Mononuclear cell (primary cell): ENCODE measurements at regions not wholly inside any gene's neighbourhood (a gene's known extent, or its start where the extent isn't known, plus 50 kb on each side); places are given as distances from the start of the nearest gene placed in this dataset.
"Not testable (repeated sequence)": the region's sequence is repeated elsewhere in the genome, so short reads cannot be mapped to it uniquely, and the experiment has no call there.

Experiments
- H3K27me3 ChIP-seq: 2 replicates; pipeline ENCODE4 v1.6.0; 2011; ENCODE audit warnings: low read length, control low read depth; ENCODE audit not compliant: insufficient read depth
- H3K4me1 ChIP-seq: 2 replicates; pipeline ENCODE4 v1.5.1; 2011; ENCODE audit warnings: mild to moderate bottlenecking, low read length, control low read depth; ENCODE audit not compliant: insufficient read depth
- H3K4me3 ChIP-seq: 2 replicates; pipeline ENCODE4 v1.5.1; 2011; ENCODE audit warnings: mild to moderate bottlenecking, low read length, moderate library complexity
- H3K9me3 ChIP-seq: 2 replicates; pipeline ENCODE4 v1.5.1; 2011; ENCODE audit warnings: low read depth, mild to moderate bottlenecking, control low read depth, low read length

DNA sequence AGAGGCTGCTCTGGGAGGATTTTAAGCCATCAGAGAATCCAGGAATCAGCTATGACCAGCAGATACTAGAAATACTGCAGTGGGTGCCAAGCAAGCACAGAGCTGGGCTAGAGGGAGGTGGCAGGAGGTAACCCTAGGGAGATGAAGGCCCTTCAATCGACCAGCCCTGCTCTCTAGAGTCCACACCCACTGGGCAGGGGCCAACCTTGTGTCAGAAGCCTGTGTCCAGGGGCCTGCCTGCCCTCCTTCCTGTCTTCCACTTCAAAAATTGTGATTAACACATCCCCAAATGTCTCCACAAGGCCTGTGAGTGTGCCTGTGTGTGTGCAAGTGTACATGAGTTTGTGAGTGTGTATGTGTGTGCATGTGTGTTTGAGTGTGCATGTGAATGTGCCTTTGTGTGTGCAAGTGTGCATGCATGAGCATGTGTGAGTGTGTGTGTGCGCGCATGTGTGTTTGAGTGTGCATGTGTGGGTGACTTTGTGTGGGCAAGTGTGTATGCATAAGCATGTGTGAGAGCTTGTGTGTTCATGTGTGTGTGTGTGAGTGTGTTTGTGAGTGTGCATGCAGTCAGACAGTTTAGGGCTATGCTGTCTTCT, 367.7 kb downstream of the SFMBT2 start:
- Histone ChIP-seq H3K9me3 (no peaks in the 10 kb centered on the region), H3K4me3 (no peak overlapping the region), H3K4me1 (peaks cover 48% of the 10 kb centered on the region), H3K27me3 (no peaks in the 10 kb centered on the region)

GRCh38 chr10:7042419-7043054, 368.3 kb downstream of the SFMBT2 start:
- no peak overlapping the region for H3K4me3 ChIP-seq
- H3K27me3 ChIP-seq = no peaks in the 10 kb centered on the region
- H3K9me3 ChIP-seq = no peaks in the 10 kb centered on the region
- peaks cover 47% of the 10 kb centered on the region for H3K4me1 ChIP-seq

DNA sequence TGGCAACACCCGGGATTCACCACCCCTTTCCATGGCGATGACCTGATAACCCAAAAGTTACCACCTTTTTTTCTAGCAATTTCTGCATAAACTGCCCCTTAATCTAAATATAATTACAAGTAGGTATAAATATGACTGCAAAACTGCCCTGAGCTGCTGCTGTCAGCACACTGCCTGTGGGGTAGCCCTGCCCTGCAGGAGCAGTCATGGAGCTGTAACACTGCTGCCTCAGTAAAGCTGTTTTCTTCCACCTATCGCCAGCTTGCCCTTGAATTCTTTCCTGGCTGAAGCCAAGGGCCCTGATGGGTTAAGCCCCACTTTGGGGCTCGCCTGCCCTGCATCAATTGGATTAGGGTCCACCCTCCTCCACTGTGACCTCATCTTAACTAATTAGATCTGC, 368.8 kb downstream of the SFMBT2 start:
- H3K4me1 ChIP-seq = peaks cover 42% of the 10 kb centered on the region
- no peak overlapping the region for H3K4me3 ChIP-seq
- no peaks in the 10 kb centered on the region for H3K9me3 ChIP-seq
- no peaks in the 10 kb centered on the region for H3K27me3 ChIP-seq

GRCh38 chr10:7040681-7041080, 370.2 kb downstream of the SFMBT2 start:
- H3K4me1 ChIP-seq = peaks cover 35% of the 10 kb centered on the region
- no peaks in the 10 kb centered on the region for H3K27me3 ChIP-seq
- no peaks in the 10 kb centered on the region for H3K9me3 ChIP-seq
- no peak overlapping the region for H3K4me3 ChIP-seq

DNA sequence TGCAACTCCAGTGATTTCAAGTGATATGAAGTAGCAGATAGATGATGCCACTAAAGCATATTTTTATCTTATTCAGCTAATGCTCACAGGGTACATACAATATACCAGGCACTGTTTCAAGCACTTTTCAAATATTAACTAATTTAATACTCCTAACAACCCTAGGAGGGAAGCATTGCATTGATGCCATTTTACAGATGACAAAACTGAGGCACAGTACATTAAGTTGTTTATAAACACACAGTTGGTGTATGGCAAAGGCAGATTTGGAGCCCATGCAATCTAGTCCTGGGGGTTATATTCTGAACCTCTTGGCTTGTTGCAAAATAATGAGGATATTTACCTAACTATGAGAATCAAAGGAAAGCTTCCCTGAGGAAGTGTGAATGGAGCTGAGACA, 371.0 kb downstream of the SFMBT2 start:
- Histone ChIP-seq H3K4me3 (no peak overlapping the region), H3K27me3 (no peaks in the 10 kb centered on the region), H3K4me1 (peaks cover 35% of the 10 kb centered on the region), H3K9me3 (no peaks in the 10 kb centered on the region)

DNA sequence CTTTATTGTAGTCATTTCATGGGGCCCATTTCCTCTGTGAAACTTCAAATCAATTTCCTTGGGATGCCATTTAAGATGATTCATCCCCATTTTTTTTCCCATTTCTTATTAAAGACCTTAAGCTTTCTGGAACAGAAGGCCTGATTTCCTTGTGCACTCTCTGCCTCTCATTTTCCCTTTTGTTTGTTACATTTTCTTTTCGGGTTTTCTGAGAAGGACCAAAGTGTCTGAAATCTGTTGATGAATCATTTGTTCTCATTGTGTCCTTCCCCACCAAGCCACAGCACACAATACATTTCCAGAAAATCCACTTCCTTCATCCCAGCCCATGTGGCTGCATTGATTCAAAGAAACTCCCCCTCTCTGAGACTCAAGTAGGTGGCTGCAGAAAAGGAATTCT, 372.4 kb downstream of the SFMBT2 start:
- Histone ChIP-seq H3K27me3 (no peaks in the 10 kb centered on the region), H3K4me1 (peaks cover 26% of the 10 kb centered on the region), H3K9me3 (no peaks in the 10 kb centered on the region), H3K4me3 (no peak overlapping the region)

- H3K9me3 ChIP-seq, H3K27me3 ChIP-seq, H3K4me3 ChIP-seq: not testable (repeated sequence)
- H3K4me1 ChIP-seq = peaks cover 24% of the 10 kb centered on the region
Observed at GRCh38 chr10:7037434-7037833, 373.4 kb downstream of the SFMBT2 start.

DNA sequence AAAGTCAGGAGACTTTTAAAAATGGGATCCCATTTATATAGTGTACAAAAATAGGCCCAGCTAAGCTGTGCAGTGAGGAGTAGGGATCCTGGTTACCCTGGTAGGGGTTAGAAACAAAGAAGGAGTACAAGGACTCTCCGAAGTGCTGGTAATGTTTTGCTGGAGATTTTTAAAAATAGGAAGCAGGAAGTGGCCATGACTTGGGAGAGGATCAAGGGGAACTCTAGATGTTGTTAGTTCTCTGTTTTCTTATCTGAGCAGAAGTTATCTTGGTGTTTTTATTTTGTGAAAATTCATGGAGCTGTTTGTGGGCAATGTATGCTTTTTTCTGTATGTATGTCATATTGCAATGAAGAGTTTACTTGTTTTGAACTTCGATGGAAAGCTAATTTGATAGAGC, 373.9 kb downstream of the SFMBT2 start:
- H3K4me1 ChIP-seq = peaks cover 21% of the 10 kb centered on the region
- no peaks in the 10 kb centered on the region for H3K27me3 ChIP-seq
- no peaks in the 10 kb centered on the region for H3K9me3 ChIP-seq
- H3K4me3 ChIP-seq = no peak overlapping the region

GRCh38 chr10:7035126-7035761, 375.6 kb downstream of the SFMBT2 start:
- H3K4me3 ChIP-seq = no peak overlapping the region
- peaks cover 36% of the 10 kb centered on the region for H3K4me1 ChIP-seq
- no peaks in the 10 kb centered on the region for H3K9me3 ChIP-seq
- no peaks in the 10 kb centered on the region for H3K27me3 ChIP-seq

GRCh38 chr10:7033031-7033430, 377.8 kb downstream of the SFMBT2 start:
- no peaks in the 10 kb centered on the region for H3K9me3 ChIP-seq
- H3K4me3 ChIP-seq = no peak overlapping the region
- H3K27me3 ChIP-seq = no peaks in the 10 kb centered on the region
- peaks cover 52% of the 10 kb centered on the region for H3K4me1 ChIP-seq

DNA sequence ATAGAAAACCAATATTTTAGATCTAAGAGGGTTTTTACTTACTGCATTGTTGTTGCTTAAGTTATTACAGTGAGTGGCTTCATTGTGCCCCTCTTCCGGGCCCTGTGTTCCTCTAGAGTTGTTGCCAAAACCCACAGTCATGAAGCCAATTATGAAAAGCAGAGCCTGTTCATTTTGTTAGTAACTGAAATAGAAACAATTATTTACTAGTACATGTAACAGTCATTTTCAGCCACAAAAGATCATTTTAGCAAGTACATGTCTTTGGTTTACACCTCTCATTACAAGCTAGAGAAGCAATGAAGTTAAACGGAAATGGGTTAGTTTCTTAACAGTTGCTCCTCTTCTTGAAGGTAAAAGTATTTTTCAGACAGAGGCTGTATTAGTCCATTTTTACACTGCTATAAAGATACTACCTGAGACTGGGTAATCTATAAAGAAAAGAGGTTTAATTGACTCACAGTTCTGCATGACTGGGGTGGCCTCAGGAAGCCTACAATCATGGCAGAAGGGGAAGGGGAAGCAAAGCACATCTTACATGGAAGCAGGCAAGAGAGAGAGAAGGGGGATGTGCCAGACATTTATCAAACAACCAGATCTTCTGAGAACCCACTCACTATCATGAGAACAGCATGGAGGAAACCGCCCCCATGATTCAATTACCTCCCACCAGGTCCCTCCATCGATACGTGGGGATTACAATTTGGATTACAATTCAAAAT, 380.5 kb downstream of the SFMBT2 start:
- Histone ChIP-seq H3K4me3 (no peak overlapping the region), H3K9me3 (no peaks in the 10 kb centered on the region), H3K4me1 (peaks cover 48% of the 10 kb centered on the region), H3K27me3 (no peaks in the 10 kb centered on the region)

GRCh38 chr10:7029672-7030071, 381.2 kb downstream of the SFMBT2 start:
- Histone ChIP-seq H3K4me1 (peaks cover 41% of the 10 kb centered on the region), H3K4me3 (no peak overlapping the region), H3K27me3 (no peaks in the 10 kb centered on the region), H3K9me3 (no peaks in the 10 kb centered on the region)

DNA sequence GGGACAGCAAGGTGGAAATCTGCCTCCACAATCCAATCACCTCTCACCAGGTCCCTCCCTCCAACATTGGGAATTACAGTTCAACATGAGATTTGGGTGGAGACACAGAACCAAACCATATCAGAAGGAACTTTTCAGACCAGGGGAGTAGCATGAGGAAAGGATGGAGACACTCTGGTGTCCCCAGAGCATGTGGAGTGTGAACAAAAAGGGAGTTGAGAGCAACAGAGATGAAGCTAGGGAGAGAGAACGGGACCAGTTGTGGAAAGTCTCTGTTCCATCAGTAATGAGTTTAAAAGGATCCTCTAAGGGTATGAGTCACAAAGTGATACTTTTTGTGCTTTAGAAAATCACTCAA, 382.0 kb downstream of the SFMBT2 start:
- Histone ChIP-seq H3K4me1 (peaks cover 39% of the 10 kb centered on the region), H3K4me3 (no peak overlapping the region), H3K9me3 (no peaks in the 10 kb centered on the region), H3K27me3 (no peaks in the 10 kb centered on the region)

DNA sequence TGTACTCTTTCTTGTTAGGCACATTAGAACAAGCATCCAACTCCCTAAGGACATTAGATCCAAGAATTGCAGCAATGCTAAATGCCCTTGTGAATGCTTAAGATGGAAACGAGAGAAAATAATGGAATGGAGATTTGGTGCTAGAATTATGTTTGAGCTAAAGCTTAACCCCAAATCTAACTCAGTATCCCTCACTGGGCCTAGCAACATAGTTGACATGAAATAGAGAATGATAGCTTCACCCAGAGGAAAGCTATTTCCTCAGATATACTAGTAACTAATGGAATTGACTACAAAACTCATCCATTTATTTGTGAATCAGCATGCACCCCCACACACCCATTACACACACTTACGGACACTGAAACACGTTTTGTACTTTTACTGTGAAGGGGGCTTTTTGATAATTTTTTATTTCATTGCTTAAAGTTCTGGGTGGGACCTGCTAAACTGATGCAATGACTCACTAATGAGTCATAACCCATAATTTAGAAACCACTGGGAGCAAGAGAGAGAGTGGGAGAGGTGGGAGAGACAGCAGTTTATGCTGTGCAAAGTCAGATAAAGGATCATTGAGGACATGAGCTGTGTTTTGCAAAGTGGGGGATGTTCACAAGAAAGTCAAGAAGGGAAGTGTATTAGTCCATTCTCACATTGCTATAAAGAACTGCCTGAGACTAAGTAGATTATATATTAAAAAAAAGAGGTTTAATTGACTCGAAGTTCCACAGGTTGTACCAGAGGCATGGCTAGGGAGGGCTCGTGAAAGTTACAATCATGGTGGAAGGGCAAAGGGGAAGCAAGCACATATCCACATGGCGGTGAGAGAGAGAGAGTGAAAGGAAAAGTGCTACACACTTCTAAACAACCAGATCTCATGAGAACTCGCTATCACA, 382.7 kb downstream of the SFMBT2 start:
- Histone ChIP-seq H3K27me3 (no peaks in the 10 kb centered on the region), H3K9me3 (no peaks in the 10 kb centered on the region), H3K4me1 (peaks cover 39% of the 10 kb centered on the region), H3K4me3 (no peak overlapping the region)
